ENCODE measurements at regions not wholly inside any gene's neighbourhood (a gene's known extent, or its start where the extent isn't known, plus 50 kb on each side); places are given as distances from the start of the nearest gene placed in this dataset.

GRCh38 chr2:59969161-59969560, 584.3 kb downstream of the BCL11A start:
- 92% methylated on average over 5 of the region's 5 CpGs for WGBS
- Histone ChIP-seq H3K36me3 (ENCODE audit: insufficient read depth) (no peaks in the 10 kb centered on the region), H3K4me1 (ENCODE audit: insufficient read depth) (no peaks in the 10 kb centered on the region), H3K4me3 (ENCODE audit: low read depth, low read length) (no peak overlapping the region), H3K27ac (ENCODE audit: low read depth) (no peak overlapping the region)
- no peak for DNase-seq (ENCODE audit: extremely low spot score)

- DNase-seq (ENCODE audit: extremely low spot score), result no peak
- Histone ChIP-seq H3K27ac (ENCODE audit: low read depth) (no peak overlapping the region), H3K4me1 (ENCODE audit: insufficient read depth) (no peaks in the 10 kb centered on the region), H3K36me3 (ENCODE audit: insufficient read depth) (no peaks in the 10 kb centered on the region), H3K4me3 (ENCODE audit: low read depth, low read length) (no peak overlapping the region)
- 32% methylated on average over 1 of the region's 1 CpG for WGBS
Observed at GRCh38 chr2:59968441-59968840, 585.0 kb downstream of the BCL11A start.

GRCh38 chr2:59967691-59968090, 585.8 kb downstream of the BCL11A start:
- no peak for DNase-seq (ENCODE audit: extremely low spot score)
- no peaks in the 10 kb centered on the region for H3K36me3 ChIP-seq (ENCODE audit: insufficient read depth)
- no peaks in the 10 kb centered on the region for H3K4me1 ChIP-seq (ENCODE audit: insufficient read depth)
- no peak overlapping the region for H3K4me3 ChIP-seq (ENCODE audit: low read depth, low read length)
- WGBS, result 95% methylated on average over 3 of the region's 3 CpGs
- no peak overlapping the region for H3K27ac ChIP-seq (ENCODE audit: low read depth)

GRCh38 chr2:59963157-59963556, 590.3 kb downstream of the BCL11A start:
- no peak overlapping the region for H3K4me3 ChIP-seq (ENCODE audit: low read depth, low read length)
- DNase-seq (ENCODE audit: extremely low spot score), result no peak
- H3K4me1 ChIP-seq (ENCODE audit: insufficient read depth), result no peaks in the 10 kb centered on the region
- H3K27ac ChIP-seq (ENCODE audit: low read depth), result no peak overlapping the region
- H3K36me3 ChIP-seq (ENCODE audit: insufficient read depth), result no peaks in the 10 kb centered on the region

GRCh38 chr2:59961746-59962145, 591.7 kb downstream of the BCL11A start:
- WGBS, result 69% methylated on average over 2 of the region's 2 CpGs
- DNase-seq (ENCODE audit: extremely low spot score), result no peak
- no peaks in the 10 kb centered on the region for H3K36me3 ChIP-seq (ENCODE audit: insufficient read depth)
- H3K4me1 ChIP-seq (ENCODE audit: insufficient read depth), result no peaks in the 10 kb centered on the region
- H3K27ac ChIP-seq (ENCODE audit: low read depth), result no peak overlapping the region
- no peak overlapping the region for H3K4me3 ChIP-seq (ENCODE audit: low read depth, low read length)

GRCh38 chr2:59959944-59960343, 593.5 kb downstream of the BCL11A start:
- no peaks in the 10 kb centered on the region for H3K4me1 ChIP-seq (ENCODE audit: insufficient read depth)
- WGBS, result 56% methylated on average over 3 of the region's 3 CpGs
- no peaks in the 10 kb centered on the region for H3K36me3 ChIP-seq (ENCODE audit: insufficient read depth)
- no peak overlapping the region for H3K4me3 ChIP-seq (ENCODE audit: low read depth, low read length)
- DNase-seq (ENCODE audit: extremely low spot score), result no peak
- H3K27ac ChIP-seq (ENCODE audit: low read depth), result no peak overlapping the region

- no peaks in the 10 kb centered on the region for H3K36me3 ChIP-seq (ENCODE audit: insufficient read depth)
- WGBS, result 63% methylated on average over 1 of the region's 1 CpG
- no peak for DNase-seq (ENCODE audit: extremely low spot score)
- no peak overlapping the region for H3K27ac ChIP-seq (ENCODE audit: low read depth)
- no peak overlapping the region for H3K4me3 ChIP-seq (ENCODE audit: low read depth, low read length)
- H3K4me1 ChIP-seq (ENCODE audit: insufficient read depth), result no peaks in the 10 kb centered on the region
Observed at GRCh38 chr2:59957504-59957903, 596.0 kb downstream of the BCL11A start.

GRCh38 chr2:59956981-59957380, 596.5 kb downstream of the BCL11A start:
- no peaks in the 10 kb centered on the region for H3K36me3 ChIP-seq (ENCODE audit: insufficient read depth)
- no peak for DNase-seq (ENCODE audit: extremely low spot score)
- WGBS, result 77% methylated on average over 4 of the region's 4 CpGs
- H3K4me3 ChIP-seq (ENCODE audit: low read depth, low read length), result no peak overlapping the region
- H3K27ac ChIP-seq (ENCODE audit: low read depth), result no peak overlapping the region
- no peaks in the 10 kb centered on the region for H3K4me1 ChIP-seq (ENCODE audit: insufficient read depth)

GRCh38 chr2:59947917-59948541, 605.4 kb downstream of the BCL11A start:
- 59% methylated on average over 10 of the region's 10 CpGs for WGBS

GRCh38 chr2:59947209-59947608, 606.2 kb downstream of the BCL11A start:
- WGBS, result 54% methylated on average over 3 of the region's 3 CpGs
- no peaks in the 10 kb centered on the region for H3K4me1 ChIP-seq (ENCODE audit: insufficient read depth)
- no peak for DNase-seq (ENCODE audit: extremely low spot score)

More at GRCh38 chr2:59947917-59948541, 605.4 kb downstream of the BCL11A start:
- no peak overlapping the region for H3K27ac ChIP-seq (ENCODE audit: low read depth)
- no peak for DNase-seq (ENCODE audit: extremely low spot score)
- H3K4me1 ChIP-seq (ENCODE audit: insufficient read depth), result no peaks in the 10 kb centered on the region
- H3K4me3 ChIP-seq (ENCODE audit: low read depth, low read length), result no peak overlapping the region
- H3K36me3 ChIP-seq (ENCODE audit: insufficient read depth), result no peaks in the 10 kb centered on the region

GRCh38 chr2:59939236-59939635, 614.2 kb downstream of the BCL11A start:
- no peak overlapping the region for H3K4me3 ChIP-seq (ENCODE audit: low read depth, low read length)
- WGBS, result 42% methylated on average over 3 of the region's 3 CpGs
- DNase-seq (ENCODE audit: extremely low spot score), result no peak

More at GRCh38 chr2:59947209-59947608, 606.2 kb downstream of the BCL11A start:
- Histone ChIP-seq H3K36me3 (ENCODE audit: insufficient read depth) (no peaks in the 10 kb centered on the region), H3K27ac (ENCODE audit: low read depth) (no peak overlapping the region), H3K4me3 (ENCODE audit: low read depth, low read length) (no peak overlapping the region)

GRCh38 chr2:59938181-59938580, 615.3 kb downstream of the BCL11A start:
- H3K4me1 ChIP-seq (ENCODE audit: insufficient read depth), result no peaks in the 10 kb centered on the region
- no peak for DNase-seq (ENCODE audit: extremely low spot score)
- H3K4me3 ChIP-seq (ENCODE audit: low read depth, low read length), result no peak overlapping the region
- WGBS, result 60% methylated on average over 2 of the region's 2 CpGs
- no peaks in the 10 kb centered on the region for H3K36me3 ChIP-seq (ENCODE audit: insufficient read depth)
- no peak overlapping the region for H3K27ac ChIP-seq (ENCODE audit: low read depth)

More at GRCh38 chr2:59939236-59939635, 614.2 kb downstream of the BCL11A start:
- H3K4me1 ChIP-seq (ENCODE audit: insufficient read depth), result no peaks in the 10 kb centered on the region
- no peak overlapping the region for H3K27ac ChIP-seq (ENCODE audit: low read depth)
- no peaks in the 10 kb centered on the region for H3K36me3 ChIP-seq (ENCODE audit: insufficient read depth)

- 77% methylated on average over 3 of the region's 3 CpGs for WGBS
Observed at GRCh38 chr2:59936048-59936447, 617.4 kb downstream of the BCL11A start.

GRCh38 chr2:59935005-59935404, 618.4 kb downstream of the BCL11A start:
- DNase-seq (ENCODE audit: extremely low spot score), result no peak
- no peak overlapping the region for H3K27ac ChIP-seq (ENCODE audit: low read depth)
- no peak overlapping the region for H3K4me3 ChIP-seq (ENCODE audit: low read depth, low read length)
- no peaks in the 10 kb centered on the region for H3K4me1 ChIP-seq (ENCODE audit: insufficient read depth)
- WGBS, result 82% methylated on average over 2 of the region's 2 CpGs
- H3K36me3 ChIP-seq (ENCODE audit: insufficient read depth), result no peaks in the 10 kb centered on the region

More at GRCh38 chr2:59936048-59936447, 617.4 kb downstream of the BCL11A start:
- Histone ChIP-seq H3K4me1 (ENCODE audit: insufficient read depth) (no peaks in the 10 kb centered on the region), H3K4me3 (ENCODE audit: low read depth, low read length) (no peak overlapping the region), H3K27ac (ENCODE audit: low read depth) (no peak overlapping the region), H3K36me3 (ENCODE audit: insufficient read depth) (no peaks in the 10 kb centered on the region)
- no peak for DNase-seq (ENCODE audit: extremely low spot score)

- no peak for DNase-seq (ENCODE audit: extremely low spot score)
- Histone ChIP-seq H3K4me3 (ENCODE audit: low read depth, low read length) (no peak overlapping the region), H3K27ac (ENCODE audit: low read depth) (no peak overlapping the region), H3K36me3 (ENCODE audit: insufficient read depth) (no peaks in the 10 kb centered on the region), H3K4me1 (ENCODE audit: insufficient read depth) (no peaks in the 10 kb centered on the region)
- WGBS, result 39% methylated on average over 3 of the region's 3 CpGs
Observed at GRCh38 chr2:59933948-59934347, 619.5 kb downstream of the BCL11A start.
